HL-60 (cell line): ENCODE measurements at regions not wholly inside any gene's neighbourhood (a gene's known extent, or its start where the extent isn't known, plus 50 kb on each side); places are given as distances from the start of the nearest gene placed in this dataset.

Experiments used
- DNase-seq, 2 experiments: peaks; one replicate each; pipeline ENCODE4 v3.0.0-alpha.2; 2010 to 2020; ENCODE audit warnings: low read depth in 1 of 2, low spot score in 1 of 2
- H3K27ac ChIP-seq: fragments of 250-450 bp; sonication (Bioruptor Pico); replicated peaks from 2 replicates; pipeline ENCODE4 v1.5.1; 2020; ENCODE audit warnings: mild to moderate bottlenecking, moderate library complexity
- H3K27me3 ChIP-seq: fragments of 250-450 bp; sonication (Bioruptor Pico); 2 replicates; pipeline ENCODE4 v1.5.1; 2021; ENCODE audit warnings: mild to moderate bottlenecking, moderate library complexity; ENCODE audit not compliant: insufficient read depth, poor library complexity, severe bottlenecking
- H3K4me3 ChIP-seq: replicated peaks from 2 replicates; pipeline ENCODE4 v1.5.1; 2011; ENCODE audit warnings: mild to moderate bottlenecking, control low read depth, low read length; ENCODE audit not compliant: insufficient read depth
- GABPA ChIP-seq: IDR thresholded peaks from 2 replicates; pipeline ENCODE4 v1.6.1; 2012; ENCODE audit warnings: low read depth
- POLR2AphosphoS5 ChIP-seq: IDR thresholded peaks from 2 replicates; pipeline ENCODE4 v1.6.1; 2012; ENCODE audit warnings: low read depth
- SPI1 ChIP-seq: IDR thresholded peaks from 2 replicates; pipeline ENCODE4 v1.6.1; 2012; ENCODE audit warnings: low read depth, mild to moderate bottlenecking, borderline replicate concordance
- TF ChIP-seq, protein P1 (sequence below): IDR thresholded peaks from one replicate; pipeline ENCODE4 v1.5.1; 2011; ENCODE audit warnings: low read length, control low read depth, inconsistent platforms; ENCODE audit not compliant: insufficient read depth
- TF ChIP-seq, protein P2 (sequence below): IDR thresholded peaks from 2 replicates; pipeline ENCODE4 v1.6.1; 2012; ENCODE audit warnings: low read depth; ENCODE audit not compliant: insufficient replicate concordance

DNA sequence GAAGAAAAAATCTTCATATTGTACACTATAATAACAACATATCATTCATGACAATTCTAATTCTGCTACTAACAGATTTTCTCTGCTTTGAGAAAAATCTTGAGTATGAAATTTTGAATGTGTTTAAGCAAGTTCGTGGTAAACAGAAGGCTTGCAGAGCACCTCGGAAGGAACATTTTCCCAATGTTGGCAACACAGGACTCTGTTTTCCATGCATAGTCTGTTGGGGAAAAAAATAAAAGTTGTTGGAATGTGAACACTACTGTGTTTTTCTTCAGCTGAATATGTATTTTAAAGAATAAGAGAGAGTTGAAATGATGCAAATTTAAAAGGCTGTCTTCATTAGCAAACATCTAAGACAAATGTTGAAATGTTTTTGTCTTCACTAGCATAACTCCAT, 54.7 kb upstream of the ANXA10 start:
- H3K4me3 ChIP-seq: no peak overlapping the region
- TF ChIP-seq GABPA: no peak
- TF ChIP-seq, protein P1, sequence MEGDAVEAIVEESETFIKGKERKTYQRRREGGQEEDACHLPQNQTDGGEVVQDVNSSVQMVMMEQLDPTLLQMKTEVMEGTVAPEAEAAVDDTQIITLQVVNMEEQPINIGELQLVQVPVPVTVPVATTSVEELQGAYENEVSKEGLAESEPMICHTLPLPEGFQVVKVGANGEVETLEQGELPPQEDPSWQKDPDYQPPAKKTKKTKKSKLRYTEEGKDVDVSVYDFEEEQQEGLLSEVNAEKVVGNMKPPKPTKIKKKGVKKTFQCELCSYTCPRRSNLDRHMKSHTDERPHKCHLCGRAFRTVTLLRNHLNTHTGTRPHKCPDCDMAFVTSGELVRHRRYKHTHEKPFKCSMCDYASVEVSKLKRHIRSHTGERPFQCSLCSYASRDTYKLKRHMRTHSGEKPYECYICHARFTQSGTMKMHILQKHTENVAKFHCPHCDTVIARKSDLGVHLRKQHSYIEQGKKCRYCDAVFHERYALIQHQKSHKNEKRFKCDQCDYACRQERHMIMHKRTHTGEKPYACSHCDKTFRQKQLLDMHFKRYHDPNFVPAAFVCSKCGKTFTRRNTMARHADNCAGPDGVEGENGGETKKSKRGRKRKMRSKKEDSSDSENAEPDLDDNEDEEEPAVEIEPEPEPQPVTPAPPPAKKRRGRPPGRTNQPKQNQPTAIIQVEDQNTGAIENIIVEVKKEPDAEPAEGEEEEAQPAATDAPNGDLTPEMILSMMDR: no peak
- TF ChIP-seq, protein P2, sequence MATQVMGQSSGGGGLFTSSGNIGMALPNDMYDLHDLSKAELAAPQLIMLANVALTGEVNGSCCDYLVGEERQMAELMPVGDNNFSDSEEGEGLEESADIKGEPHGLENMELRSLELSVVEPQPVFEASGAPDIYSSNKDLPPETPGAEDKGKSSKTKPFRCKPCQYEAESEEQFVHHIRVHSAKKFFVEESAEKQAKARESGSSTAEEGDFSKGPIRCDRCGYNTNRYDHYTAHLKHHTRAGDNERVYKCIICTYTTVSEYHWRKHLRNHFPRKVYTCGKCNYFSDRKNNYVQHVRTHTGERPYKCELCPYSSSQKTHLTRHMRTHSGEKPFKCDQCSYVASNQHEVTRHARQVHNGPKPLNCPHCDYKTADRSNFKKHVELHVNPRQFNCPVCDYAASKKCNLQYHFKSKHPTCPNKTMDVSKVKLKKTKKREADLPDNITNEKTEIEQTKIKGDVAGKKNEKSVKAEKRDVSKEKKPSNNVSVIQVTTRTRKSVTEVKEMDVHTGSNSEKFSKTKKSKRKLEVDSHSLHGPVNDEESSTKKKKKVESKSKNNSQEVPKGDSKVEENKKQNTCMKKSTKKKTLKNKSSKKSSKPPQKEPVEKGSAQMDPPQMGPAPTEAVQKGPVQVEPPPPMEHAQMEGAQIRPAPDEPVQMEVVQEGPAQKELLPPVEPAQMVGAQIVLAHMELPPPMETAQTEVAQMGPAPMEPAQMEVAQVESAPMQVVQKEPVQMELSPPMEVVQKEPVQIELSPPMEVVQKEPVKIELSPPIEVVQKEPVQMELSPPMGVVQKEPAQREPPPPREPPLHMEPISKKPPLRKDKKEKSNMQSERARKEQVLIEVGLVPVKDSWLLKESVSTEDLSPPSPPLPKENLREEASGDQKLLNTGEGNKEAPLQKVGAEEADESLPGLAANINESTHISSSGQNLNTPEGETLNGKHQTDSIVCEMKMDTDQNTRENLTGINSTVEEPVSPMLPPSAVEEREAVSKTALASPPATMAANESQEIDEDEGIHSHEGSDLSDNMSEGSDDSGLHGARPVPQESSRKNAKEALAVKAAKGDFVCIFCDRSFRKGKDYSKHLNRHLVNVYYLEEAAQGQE: no peak
- no peak for DNase-seq
- H3K27ac ChIP-seq: no peak overlapping the region
- H3K27me3 ChIP-seq: no peaks in the 10 kb centered on the region

DNA sequence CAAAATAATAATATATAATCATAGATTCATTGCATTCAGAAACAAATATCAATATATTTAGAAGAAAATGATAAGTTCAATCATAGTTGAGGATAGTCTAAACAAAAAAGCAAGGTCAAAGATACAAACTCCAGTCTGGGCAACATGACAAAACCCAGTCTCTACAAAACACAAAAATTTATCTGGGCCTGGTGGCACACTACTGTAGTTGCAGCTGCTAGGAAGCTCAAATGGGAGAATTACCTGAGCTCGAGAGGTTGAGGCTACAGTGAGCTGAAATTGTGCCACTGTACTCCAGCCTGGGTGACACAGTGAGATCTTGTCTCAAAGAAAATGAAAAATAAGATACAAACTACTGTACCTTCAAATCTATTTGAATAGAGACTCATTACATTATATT, 52.7 kb upstream of the ANXA10 start:
- H3K27ac ChIP-seq: no peak overlapping the region
- H3K27me3 ChIP-seq: no peaks in the 10 kb centered on the region
- no peak for DNase-seq
- TF ChIP-seq GABPA: no peak
- no peak for TF ChIP-seq SPI1
- TF ChIP-seq, protein P1: no peak
- TF ChIP-seq, protein P2: no peak
- no peak for TF ChIP-seq POLR2AphosphoS5
- no peak overlapping the region for H3K4me3 ChIP-seq
